D341Med (cell line): ENCODE measurements at regions not wholly inside any gene's neighbourhood (a gene's known extent, or its start where the extent isn't known, plus 50 kb on each side); places are given as distances from the start of the nearest gene placed in this dataset.

ENCODE experiments used
- DNase-seq: peaks from one replicate; pipeline ENCODE4 v3.0.0; 2012; ENCODE audit warnings: low spot score

GRCh38 chr3:41148478-41148877 is 50.8 kb upstream of the CTNNB1 start:
- no peak for DNase-seq

DNA sequence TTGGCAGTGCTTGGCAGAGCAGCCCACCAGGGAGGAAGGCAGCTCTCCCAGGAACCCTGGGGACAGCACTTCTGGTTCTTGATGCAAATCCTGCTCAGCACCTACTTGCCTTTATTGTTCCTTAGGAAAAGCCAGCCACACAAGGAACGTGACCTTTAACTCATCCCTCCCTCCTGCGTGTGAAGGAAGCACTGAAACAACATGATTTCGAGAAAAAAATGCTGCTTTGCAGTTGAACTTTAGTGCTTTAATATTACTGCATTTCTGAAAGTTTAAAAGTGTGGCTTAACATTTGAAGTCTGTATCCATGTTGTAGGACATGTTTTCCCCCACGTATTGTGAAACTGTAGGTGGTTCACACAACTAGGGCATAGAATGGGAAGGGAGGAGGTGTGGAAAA is 50.4 kb upstream of the CTNNB1 start:
- no peak for DNase-seq
